Right lobe of liver (tissue), 6 donors: ENCODE measurements at regions not wholly inside any gene's neighbourhood (a gene's known extent, or its start where the extent isn't known, plus 50 kb on each side); places are given as distances from the start of the nearest gene placed in this dataset.
A peak's percentile ranks its signal among the peaks of the same experiment; 100 is the strongest.

Experiments used
- ATAC-seq, 4 donors: fragments of 200-7000 bp; cut with Tn5 transposase; one replicate each; pipeline ENCODE4 v1.9.1; 2020; ENCODE audit warnings: mild to moderate bottlenecking in 4 of 4, moderate library complexity in 4 of 4
- DNase-seq, 3 donors: peaks; one replicate each; pipeline ENCODE4 v3.0.0-alpha.2; 2020
- H3K27ac ChIP-seq, 3 donors: fragments of 200-600 bp; one replicate each; pipeline ENCODE4 v1.8.0; 2022
- H3K27me3 ChIP-seq, 2 donors: fragments of 200-600 bp; one replicate each; pipeline ENCODE4 v1.8.0; 2022
- H3K36me3 ChIP-seq, 4 donors: fragments of 200-600 bp; sonication (generic) in 1 of 4; one replicate each; pipeline versions ENCODE4 v1.5.1 to v1.8.0; 2017 to 2022; ENCODE audit warnings: control low read depth in 1 of 4
- H3K4me1 ChIP-seq, 4 donors: fragments of 200-600 bp; sonication (generic) in 1 of 4; one replicate each; pipeline versions ENCODE4 v1.5.1 to v1.8.0; 2017 to 2022; ENCODE audit warnings: control low read depth in 1 of 4
- H3K4me3 ChIP-seq, 3 donors: fragments of 200-600 bp; one replicate each; pipeline ENCODE4 v1.8.0; 2022
- H3K9me3 ChIP-seq, 4 donors: fragments of 200-600 bp; sonication (generic) in 1 of 4; one replicate each; pipeline versions ENCODE4 v1.5.1 to v1.8.0; 2017 to 2022; ENCODE audit warnings: control low read depth in 1 of 4
- POLR2A ChIP-seq: fragments of 450-650 bp; IDR thresholded peaks from one replicate; pipeline ENCODE4 v1.6.1; 2017; ENCODE audit warnings: antibody characterized with exemption, mild to moderate bottlenecking
- WGBS: methylation state at CpG from one replicate; pipeline ENCODE4 v1.1.6; 2018; ENCODE audit warnings: low coverage, low lambda C conversion rate; ENCODE audit not compliant: insufficient coverage; ENCODE audit errors: missing lambda C conversion rate; 5-methylcytosine and 5-hydroxymethylcytosine counted together
- intact Hi-C, 2 donors: fragments of 100-400 bp; cut with DNase I; formaldehyde crosslinking; loops; one replicate each; pipeline versions ENCODE4 v1.11.2 to v1.14.1; 2022
- TF ChIP-seq, protein P1 (sequence below), 4 donors: fragments of 200-600 bp in 3 of 4; fragments of 450-650 bp in 1 of 4; IDR thresholded peaks; one replicate each; pipeline versions ENCODE4 v1.5.1 to v1.8.0; 2016 to 2022; ENCODE audit warnings: antibody characterized with exemption in 4 of 4, mild to moderate bottlenecking in 2 of 4
- donor health status: DM: no; HTN: yes; CAD: no.
- donor health status: DM: no; HTN: no; CAD: no.
- donor health status: DM: no; HTN: no; CAD: no.
- donor health status: DM: no; HTN: yes; CAD: no.
- donor health status: DM: no; HTN: yes; CAD: no.

DNA sequence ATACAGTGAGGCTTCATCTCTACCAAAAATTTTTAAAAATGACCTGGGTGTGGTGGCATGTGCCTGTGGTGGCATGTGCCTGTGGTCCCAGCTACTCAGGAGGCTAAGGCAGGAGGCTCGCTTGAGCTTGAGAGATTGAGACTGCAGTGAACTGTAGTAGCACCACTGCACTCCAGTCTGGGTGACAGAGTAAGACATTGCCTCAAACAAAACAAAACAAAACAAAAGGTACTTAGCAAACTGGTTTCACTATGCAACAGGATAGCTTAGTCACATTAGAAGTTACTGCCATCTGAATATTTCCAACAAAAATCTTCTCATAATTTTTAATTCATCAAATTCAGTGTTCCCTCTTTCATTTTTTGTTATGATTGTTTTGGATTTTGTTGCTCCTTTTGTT, 137.9 kb downstream of the QRSL1 start:
- TF ChIP-seq, protein P1, sequence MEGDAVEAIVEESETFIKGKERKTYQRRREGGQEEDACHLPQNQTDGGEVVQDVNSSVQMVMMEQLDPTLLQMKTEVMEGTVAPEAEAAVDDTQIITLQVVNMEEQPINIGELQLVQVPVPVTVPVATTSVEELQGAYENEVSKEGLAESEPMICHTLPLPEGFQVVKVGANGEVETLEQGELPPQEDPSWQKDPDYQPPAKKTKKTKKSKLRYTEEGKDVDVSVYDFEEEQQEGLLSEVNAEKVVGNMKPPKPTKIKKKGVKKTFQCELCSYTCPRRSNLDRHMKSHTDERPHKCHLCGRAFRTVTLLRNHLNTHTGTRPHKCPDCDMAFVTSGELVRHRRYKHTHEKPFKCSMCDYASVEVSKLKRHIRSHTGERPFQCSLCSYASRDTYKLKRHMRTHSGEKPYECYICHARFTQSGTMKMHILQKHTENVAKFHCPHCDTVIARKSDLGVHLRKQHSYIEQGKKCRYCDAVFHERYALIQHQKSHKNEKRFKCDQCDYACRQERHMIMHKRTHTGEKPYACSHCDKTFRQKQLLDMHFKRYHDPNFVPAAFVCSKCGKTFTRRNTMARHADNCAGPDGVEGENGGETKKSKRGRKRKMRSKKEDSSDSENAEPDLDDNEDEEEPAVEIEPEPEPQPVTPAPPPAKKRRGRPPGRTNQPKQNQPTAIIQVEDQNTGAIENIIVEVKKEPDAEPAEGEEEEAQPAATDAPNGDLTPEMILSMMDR (IDR thresholded peaks at IDR 0.05) = no peak
- TF ChIP-seq POLR2A = no peak
- WGBS = 100% methylated on average over 1 of the region's 1 CpG

DNA sequence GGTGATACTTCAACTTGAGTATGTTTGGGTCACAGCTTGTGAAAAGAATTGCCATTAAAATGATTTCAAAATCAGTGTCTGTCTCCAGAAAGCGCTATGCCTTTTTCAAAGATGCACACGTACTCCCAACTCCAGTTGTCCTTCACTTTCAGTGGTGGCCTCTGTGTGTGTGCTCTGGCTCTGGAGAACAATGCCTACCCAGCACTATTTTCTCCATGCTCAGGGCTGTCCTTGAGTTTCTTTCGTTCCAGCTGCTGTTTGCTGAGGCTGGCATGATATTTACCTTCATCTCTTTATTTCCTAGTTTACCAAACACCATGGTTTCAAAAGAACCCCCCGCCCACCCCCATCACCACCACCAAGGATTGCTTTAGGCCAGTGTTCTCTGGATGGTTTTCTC, 136.8 kb downstream of the QRSL1 start:
- peak overlapping the region in 1 of 3 donors; percentile 78 for H3K27ac ChIP-seq
- ATAC-seq (peak in 2 of 4 donors; percentile 11 to 12), DNase-seq (no peak)
- H3K36me3 ChIP-seq = peaks cover 0 to 8% (median 3%) of the 10 kb centered on the region in 4 donors
- H3K4me3 ChIP-seq = no peak overlapping the region
- TF ChIP-seq POLR2A = no peak
- TF ChIP-seq, protein P1 (IDR thresholded peaks at IDR 0.05) = no peak
- intact Hi-C loops = no loop called here
- H3K27me3 ChIP-seq = no peaks in the 10 kb centered on the region
- 69% methylated on average over 4 of the region's 4 CpGs for WGBS
- peaks cover 0 to 57% (median 16%) of the 10 kb centered on the region in 4 donors for H3K4me1 ChIP-seq
- no peaks in the 10 kb centered on the region for H3K9me3 ChIP-seq

More for the DNA sequence above, 137.9 kb downstream of the QRSL1 start:
- intact Hi-C loops = no loop called here
- ATAC-seq (peak in 2 of 4 donors; percentile 0 to 19), DNase-seq (no peak)
- H3K9me3 ChIP-seq = no peaks in the 10 kb centered on the region
- H3K4me3 ChIP-seq = no peak overlapping the region
- peaks cover 0 to 53% (median 16%) of the 10 kb centered on the region in 4 donors for H3K4me1 ChIP-seq
- no peaks in the 10 kb centered on the region for H3K27me3 ChIP-seq
- H3K27ac ChIP-seq = peak overlapping the region; percentile 24 to 78 (median 29)
- peaks cover 0 to 18% (median 9%) of the 10 kb centered on the region in 4 donors for H3K36me3 ChIP-seq

DNA sequence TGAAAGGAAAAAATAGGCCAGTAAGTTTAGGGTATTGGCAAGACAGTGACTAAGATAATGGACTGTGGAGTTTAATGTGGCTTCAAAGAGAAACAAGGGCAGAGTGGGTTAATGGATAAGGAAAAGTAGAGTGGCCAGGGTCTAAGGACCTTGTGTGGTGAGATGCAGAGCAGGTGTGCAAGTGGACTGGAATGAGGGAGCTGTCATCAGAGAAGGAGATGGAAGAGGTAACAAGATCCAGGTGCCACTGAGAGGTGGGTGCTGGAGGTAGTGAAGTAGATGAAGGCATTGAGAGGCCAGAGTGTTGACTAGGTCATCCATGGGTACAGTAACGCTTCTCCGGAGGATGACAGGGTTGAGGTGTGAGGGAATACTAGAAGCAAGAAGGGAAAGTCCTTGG, 136.1 kb downstream of the QRSL1 start:
- Histone ChIP-seq H3K9me3 (no peaks in the 10 kb centered on the region), H3K36me3 (peaks cover 0 to 1% (median 0%) of the 10 kb centered on the region in 4 donors), H3K27ac (peak overlapping the region; percentile 37 to 78 (median 58)), H3K4me3 (no peak overlapping the region), H3K4me1 (peaks cover 0 to 58% (median 16%) of the 10 kb centered on the region in 4 donors), H3K27me3 (no peaks in the 10 kb centered on the region)
- intact Hi-C loops = no loop called here
- no peak for DNase-seq
- TF ChIP-seq, protein P1 (IDR thresholded peaks at IDR 0.05) = no peak
- no peak for TF ChIP-seq POLR2A
- WGBS = 83% methylated on average over 2 of the region's 2 CpGs
- peak in 1 of 4 donors; percentile 3 for ATAC-seq

DNA sequence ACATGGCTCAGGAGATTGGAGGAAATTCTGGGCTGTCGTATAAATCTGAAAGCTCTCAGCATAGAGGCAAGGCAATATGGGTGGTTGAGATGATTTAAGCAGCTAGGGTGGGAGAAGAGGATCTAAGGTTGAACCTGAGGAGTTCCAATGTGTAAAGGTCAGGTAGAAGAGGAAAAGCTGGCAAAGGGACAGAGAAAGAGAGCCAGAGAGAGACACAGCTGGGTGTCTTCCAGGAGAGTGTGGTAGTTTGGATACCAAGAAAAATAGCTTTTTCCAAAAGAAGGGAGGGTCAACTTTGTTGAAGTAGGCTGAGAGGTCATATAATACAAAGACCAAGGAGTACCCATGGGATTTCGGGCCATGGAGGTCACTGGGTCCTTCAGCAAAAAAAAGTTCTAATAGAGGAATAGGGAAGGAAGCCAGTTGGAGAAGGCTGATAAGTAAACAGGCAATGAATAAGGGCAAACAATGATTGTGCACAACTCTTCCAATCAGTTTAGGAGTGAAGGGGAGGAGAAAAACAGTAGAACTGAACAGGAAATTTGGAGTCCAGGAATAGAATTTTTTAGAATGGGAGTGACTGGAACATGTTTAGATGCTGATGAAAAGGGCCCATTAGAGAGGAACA, 135.1 kb downstream of the QRSL1 start:
- DNase-seq (no peak), ATAC-seq (peak; percentile 67 to 84 (median 76))
- H3K9me3 ChIP-seq = no peaks in the 10 kb centered on the region
- peak overlapping the region; percentile 37 to 78 (median 58) for H3K27ac ChIP-seq
- intact Hi-C loops = no loop called here
- peaks cover 0 to 58% (median 16%) of the 10 kb centered on the region in 4 donors for H3K4me1 ChIP-seq
- TF ChIP-seq POLR2A = no peak
- TF ChIP-seq, protein P1 (IDR thresholded peaks at IDR 0.05) = no peak
- WGBS = 54% methylated on average over 2 of the region's 2 CpGs
- H3K27me3 ChIP-seq = no peaks in the 10 kb centered on the region
- H3K4me3 ChIP-seq = no peak overlapping the region
- H3K36me3 ChIP-seq = no peaks in the 10 kb centered on the region
